ENCODE measurements at regions not wholly inside any gene's neighbourhood (a gene's known extent, or its start where the extent isn't known, plus 50 kb on each side); places are given as distances from the start of the nearest gene placed in this dataset.
"Not testable (repeated sequence)": the region's sequence is repeated elsewhere in the genome, so short reads cannot be mapped to it uniquely, and the experiment has no call there.

- no peak for DNase-seq
Measured at GRCh38 chr2:175454953-175455389, 273.5 kb upstream of the ATP5MC3 start.

DNA sequence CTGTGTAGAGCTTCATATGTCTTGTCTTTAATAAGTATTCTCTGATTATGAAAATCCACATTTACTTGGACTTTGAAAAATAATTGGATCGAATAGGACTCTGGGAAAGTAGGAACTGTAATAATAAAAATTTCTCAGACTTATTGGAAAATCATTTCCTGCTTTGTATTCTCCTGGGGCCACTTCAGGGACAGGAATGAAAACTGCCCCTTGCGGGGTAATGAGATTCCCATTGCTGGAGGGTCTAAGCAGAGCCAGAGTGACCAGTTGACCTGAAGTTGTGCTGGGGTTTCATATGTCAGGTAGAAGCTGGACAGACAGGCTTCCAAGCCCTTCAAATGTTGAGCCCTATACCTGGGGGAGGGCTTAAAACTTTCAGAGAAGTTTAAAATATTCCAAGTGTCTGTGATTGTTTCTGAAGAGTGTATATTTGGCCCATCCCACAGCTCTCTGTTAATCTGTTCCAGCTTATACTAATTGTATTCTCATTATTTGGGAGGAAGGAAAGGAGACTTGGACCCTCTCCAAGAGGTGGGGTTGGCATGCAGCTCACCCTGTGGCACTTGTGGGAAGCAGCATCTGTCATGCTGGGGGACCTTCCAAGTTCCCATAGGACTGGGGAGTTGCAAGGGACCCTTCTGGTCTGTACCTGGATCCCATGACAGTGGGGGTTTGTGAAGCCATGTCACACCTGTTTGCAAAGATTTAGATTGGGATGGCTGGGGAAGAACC lies 268.7 kb upstream of the ATP5MC3 start:
- DNase-seq, result no peak

DNA sequence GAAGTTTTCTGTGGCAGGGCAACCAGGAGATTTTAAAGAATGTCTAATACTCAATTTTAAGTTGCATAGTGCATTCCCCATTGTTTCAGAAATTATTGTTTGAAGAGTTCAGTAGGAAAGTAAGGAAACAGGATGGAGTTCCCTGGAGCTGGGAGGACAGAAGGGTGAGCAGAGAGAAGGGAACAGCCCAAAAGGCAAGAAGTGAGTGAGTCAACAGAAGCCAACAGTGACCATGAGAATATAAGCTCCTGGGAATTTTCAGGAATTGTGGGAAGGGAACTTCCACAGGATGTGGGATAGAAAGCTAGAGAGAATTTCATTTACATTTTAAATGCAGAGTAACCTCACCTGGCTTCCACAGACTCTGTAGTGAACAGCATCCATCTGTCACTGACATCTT lies 268.1 kb upstream of the ATP5MC3 start:
- DNase-seq, result no peak

GRCh38 chr2:175446201-175446600 lies 264.7 kb upstream of the ATP5MC3 start:
- DNase-seq, result no peak

- DNase-seq, result no peak
Measured at GRCh38 chr2:175445281-175445680, 263.8 kb upstream of the ATP5MC3 start.

GRCh38 chr2:175442441-175442840 lies 260.9 kb upstream of the ATP5MC3 start:
- no peak for DNase-seq

DNA sequence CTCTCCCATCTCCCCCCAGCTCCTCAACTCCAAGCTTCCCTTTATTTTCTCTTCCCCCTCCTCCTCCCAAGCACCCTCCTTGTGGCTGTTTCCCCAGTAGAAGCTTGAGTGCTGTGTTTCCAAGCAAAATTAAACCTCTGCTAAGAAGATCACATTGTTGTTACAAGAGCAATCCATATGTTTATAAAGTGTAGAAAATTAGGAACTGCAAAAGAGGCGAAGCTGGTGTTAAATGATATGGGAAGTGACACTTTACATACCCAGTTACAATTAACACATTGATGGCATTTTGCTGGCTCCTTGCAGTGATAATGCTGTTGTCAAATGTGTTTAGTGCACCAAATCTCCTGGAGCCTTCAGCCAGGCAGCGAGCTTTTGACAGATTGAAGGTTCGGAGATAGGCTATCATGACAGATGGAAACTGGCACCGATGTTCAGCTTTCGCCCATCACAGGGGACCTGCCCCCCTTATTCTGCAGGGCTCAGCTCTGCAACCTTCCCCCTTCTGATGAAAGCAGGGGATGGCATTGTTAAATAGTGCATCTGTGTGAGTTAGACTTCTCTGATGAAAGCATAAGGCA lies 259.8 kb upstream of the ATP5MC3 start:
- DNase-seq, result no peak

DNA sequence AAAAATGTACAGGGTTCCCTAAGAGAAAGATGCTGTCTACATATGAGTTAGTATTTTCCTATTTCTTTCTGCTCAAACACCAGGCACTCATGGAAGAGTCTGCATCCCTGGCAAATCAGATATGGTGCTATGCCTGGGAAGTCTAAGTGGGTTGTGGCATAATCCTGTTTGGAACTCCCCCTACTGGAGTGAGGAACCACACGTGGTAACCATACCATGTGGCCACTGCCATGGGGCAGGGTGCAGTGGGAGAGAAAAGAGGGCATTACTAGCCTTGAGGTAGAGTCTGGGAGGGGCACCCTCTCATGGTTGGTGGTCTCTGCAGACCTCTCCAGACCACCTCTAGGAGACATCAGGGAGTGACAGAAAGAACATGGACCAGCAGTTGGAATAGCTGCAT lies 257.9 kb upstream of the ATP5MC3 start:
- no peak for DNase-seq

- no peak for DNase-seq
Measured at GRCh38 chr2:175437167-175437566, 255.7 kb upstream of the ATP5MC3 start.

GRCh38 chr2:175436076-175436475 lies 254.6 kb upstream of the ATP5MC3 start:
- no peak for DNase-seq

GRCh38 chr2:175435012-175435411 lies 253.5 kb upstream of the ATP5MC3 start:
- DNase-seq, result no peak

DNA sequence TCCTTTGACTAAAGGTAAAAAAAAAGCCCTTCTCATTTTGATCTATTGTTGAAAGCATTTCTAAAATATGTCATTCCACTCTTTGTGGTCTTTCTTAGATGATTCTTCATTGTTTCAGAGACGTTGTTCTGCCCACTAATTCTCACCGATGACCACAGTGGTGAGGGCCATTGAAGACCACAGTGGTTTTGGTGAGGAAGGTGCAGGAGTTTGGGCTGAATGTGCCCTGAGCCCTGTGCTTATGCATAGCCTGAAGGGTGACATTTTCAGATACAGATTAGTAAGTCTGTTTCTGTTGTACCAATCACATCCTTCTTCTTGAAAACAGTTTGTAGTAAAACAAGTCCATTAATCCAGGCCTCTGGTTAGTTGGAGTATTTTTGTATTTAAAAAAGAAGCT lies 251.3 kb upstream of the ATP5MC3 start:
- DNase-seq, result no peak

GRCh38 chr2:175432021-175432420 lies 250.5 kb upstream of the ATP5MC3 start:
- DNase-seq, result no peak

- DNase-seq, result no peak
Measured at GRCh38 chr2:175431101-175431946, 249.8 kb upstream of the ATP5MC3 start.

GRCh38 chr2:175430236-175430635 lies 248.7 kb upstream of the ATP5MC3 start:
- DNase-seq, result no peak

DNA sequence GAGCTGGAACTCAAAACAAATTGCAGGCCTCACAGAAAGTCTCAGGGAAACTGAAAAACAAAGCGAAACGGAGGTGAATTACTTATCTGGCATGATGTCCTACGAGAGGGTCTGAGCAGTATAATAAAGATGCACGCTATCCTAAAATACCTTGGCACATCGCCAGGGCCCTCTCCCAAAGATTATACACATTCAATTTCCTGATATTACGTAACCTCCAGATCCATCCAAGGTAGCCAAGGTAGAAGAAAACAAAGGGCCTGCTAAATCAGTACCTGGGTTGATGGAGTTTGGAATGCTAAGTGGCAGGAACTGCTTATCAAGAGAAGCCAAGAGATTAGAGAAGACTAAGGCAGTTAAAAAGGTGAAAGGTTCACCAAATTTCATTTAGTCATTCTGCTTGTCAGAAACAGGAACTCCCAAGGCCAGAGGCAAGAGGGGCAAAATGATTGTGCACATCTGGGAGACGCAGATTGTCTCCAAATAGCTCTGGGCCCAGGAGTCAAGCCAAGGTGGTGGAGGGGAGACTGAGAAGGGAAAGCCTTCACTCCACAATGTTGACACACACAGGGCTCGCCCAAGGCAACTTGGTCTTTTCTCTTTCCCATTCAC lies 236.8 kb upstream of the ATP5MC3 start:
- no peak for DNase-seq

DNA sequence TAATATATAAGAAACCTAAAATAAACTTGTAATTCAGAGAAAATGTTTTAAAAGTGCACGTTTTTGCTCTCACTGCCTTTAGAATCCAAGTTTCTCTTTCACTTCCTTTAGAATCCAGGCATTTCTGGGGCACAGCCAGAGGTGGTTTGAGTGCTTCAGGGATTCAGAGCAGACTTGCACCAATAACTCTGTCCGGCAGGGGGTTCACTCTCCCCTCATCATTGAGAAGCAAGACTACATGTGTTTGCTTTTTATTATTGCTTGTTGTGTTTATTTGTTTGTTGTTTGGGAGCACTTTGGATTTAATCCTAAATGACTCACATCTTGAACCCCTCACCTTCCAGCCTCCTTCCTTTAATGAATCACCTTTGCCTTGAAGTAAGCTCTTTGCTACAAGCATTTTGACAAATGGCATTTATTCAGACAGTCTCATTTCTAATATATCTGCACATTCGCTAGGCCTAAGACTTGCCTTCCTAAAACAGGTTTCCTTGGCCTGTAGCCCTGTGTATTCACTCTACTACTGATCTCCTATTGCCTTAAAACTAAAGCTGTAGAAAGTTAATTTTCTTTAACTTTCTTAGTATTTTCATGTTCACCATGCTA lies 233.5 kb upstream of the ATP5MC3 start:
- DNase-seq, result peak; percentile 4

GRCh38 chr2:175414191-175414881 lies 232.8 kb upstream of the ATP5MC3 start:
- DNase-seq, result no peak

DNA sequence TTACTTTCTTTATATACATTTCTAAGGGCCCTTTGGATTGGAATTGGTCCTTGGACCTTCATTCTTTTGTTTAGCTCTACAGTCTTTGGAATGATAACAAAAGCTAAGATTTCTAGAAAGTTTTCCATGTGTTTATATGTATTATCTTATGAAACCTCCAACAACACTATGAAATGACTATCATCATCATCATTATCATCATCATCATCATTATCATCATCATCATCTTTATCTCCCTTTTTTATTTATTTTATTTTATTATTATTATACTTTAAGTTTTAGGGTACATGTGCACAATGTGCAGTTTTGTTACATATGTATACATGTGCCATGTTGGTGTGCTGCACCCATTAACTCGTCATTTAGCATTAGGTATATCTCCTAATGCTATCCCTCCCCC lies 229.4 kb upstream of the ATP5MC3 start:
- DNase-seq, result not testable (repeated sequence)

DNA sequence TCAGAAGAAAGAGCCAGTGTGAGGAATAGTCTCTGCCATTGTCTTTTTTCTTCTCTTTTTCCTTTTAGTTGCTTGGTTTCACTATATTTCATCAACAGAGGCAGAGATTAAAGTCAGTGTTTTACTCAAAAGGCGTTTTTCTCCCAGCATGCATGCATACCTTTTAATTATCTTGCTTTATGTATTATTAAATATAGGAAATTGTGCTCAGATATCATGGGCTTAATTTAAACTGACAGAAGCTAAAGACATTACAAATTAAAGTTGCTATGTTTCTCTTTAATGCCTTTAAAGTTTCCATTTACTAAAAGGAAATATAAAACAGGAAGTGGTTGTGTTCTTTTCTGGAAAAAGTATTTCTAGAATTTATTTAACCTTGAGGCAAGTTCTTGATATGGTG lies 223.3 kb upstream of the ATP5MC3 start:
- DNase-seq, result no peak

DNA sequence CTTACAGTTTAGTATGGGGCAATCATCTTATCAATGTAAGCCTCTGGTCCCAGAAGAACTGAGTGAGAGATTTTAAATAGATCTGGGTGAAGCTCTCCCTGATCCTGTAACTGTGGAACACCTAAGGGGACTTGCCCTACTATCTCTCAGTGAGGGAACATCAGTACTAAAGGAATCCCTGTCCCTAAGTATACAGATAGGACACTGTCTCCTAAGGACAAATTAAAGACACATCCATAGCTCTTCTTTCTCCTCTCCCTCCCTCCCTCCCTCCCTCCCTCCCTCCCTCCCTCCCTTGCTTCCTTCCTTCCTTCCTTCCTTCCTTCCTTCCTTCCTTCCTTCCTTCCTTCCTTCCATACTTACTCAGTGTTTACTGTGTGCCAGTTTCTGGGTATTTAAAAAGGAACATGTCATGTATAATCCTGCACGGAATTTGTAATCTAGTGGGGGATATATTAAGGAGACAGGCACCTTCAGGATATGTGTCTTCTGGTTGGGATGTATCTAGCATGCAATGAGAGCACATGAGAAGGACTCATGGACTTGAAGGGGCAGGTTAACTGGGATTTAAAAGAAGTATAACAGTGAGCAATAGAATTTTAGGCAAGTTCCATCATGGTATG lies 222.2 kb upstream of the ATP5MC3 start:
- no peak for DNase-seq

- DNase-seq, result no peak
Measured at GRCh38 chr2:175402571-175402970, 221.1 kb upstream of the ATP5MC3 start.
